ENCODE measurements at regions not wholly inside any gene's neighbourhood (a gene's known extent, or its start where the extent isn't known, plus 50 kb on each side); places are given as distances from the start of the nearest gene placed in this dataset.

GRCh38 chr14:62071039-62071438 lies 308.8 kb downstream of the SNAPC1 start:
- TF ChIP-seq CTCF (IDR thresholded peaks at IDR 0.05), result no peak
- TF ChIP-seq EZH2 (IDR thresholded peaks at IDR 0.05; ENCODE audit: borderline replicate concordance, insufficient read depth, low read depth, low read length, poor library complexity, severe bottlenecking), result no peak
